HL-60 (cell line): ENCODE measurements at regions not wholly inside any gene's neighbourhood (a gene's known extent, or its start where the extent isn't known, plus 50 kb on each side); places are given as distances from the start of the nearest gene placed in this dataset.

Experiments used
- CTCF ChIP-seq: IDR thresholded peaks from one replicate; pipeline ENCODE4 v1.5.1; 2011; ENCODE audit warnings: low read length, control low read depth, inconsistent platforms; ENCODE audit not compliant: insufficient read depth
- GABPA ChIP-seq: IDR thresholded peaks from 2 replicates; pipeline ENCODE4 v1.6.1; 2012; ENCODE audit warnings: low read depth
- POLR2AphosphoS5 ChIP-seq: IDR thresholded peaks from 2 replicates; pipeline ENCODE4 v1.6.1; 2012; ENCODE audit warnings: low read depth
- REST ChIP-seq: IDR thresholded peaks from 2 replicates; pipeline ENCODE4 v1.6.1; 2012; ENCODE audit warnings: low read depth; ENCODE audit not compliant: insufficient replicate concordance

- TF ChIP-seq CTCF (no peak), POLR2AphosphoS5 (no peak), GABPA (no peak), REST (no peak)
Observed at GRCh38 chr4:14581741-14582140, 420.5 kb upstream of the CPEB2 start.
